NCI-H1436 treated with DMSO at 0.1 percent for 48 hours (cell line): ENCODE measurements at regions not wholly inside any gene's neighbourhood (a gene's known extent, or its start where the extent isn't known, plus 50 kb on each side); places are given as distances from the start of the nearest gene placed in this dataset.

Source experiments
- DNase-seq: peaks from one replicate; lab custom pipeline; 2025; lab: John Stamatoyannopoulos, UW

DNA sequence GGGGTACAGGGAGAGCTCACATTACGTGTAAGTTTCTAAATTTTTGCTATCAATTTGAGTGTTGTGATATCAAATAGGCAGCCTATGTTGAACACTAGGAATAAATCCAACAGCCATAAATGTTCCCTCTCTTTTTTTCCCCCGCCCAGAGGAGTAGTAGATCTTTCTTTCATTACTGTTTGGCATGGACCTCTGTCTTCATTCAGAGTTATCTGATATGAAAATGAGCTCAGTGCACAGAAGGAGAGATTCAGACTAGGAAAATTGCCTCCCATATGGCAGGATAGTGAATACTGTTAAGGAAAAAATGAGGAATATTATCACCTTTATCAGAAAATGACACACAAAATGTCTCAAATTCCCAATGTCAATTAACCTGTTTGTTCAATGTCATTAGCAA lies 110.0 kb upstream of the EYS start:
- DNase-seq, result no peak

DNA sequence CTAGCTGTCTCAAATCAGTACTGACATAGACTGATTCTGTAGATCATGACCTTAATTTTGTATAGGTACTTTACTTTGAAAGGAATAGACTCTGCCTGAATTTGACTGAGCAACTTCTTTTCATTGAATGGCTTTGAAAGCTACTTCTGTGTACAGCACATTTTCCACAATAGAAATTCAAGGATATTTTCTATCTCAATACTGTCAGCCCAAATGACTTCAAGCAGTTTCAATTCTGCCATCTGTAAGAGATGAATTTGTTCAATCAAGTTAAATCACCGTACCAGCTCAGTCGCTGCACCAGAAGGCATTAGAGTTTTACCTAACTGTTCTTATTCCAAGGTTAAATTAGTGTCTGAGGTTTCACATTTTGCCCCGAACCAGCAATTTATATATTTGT lies 107.0 kb upstream of the EYS start:
- no peak for DNase-seq

DNA sequence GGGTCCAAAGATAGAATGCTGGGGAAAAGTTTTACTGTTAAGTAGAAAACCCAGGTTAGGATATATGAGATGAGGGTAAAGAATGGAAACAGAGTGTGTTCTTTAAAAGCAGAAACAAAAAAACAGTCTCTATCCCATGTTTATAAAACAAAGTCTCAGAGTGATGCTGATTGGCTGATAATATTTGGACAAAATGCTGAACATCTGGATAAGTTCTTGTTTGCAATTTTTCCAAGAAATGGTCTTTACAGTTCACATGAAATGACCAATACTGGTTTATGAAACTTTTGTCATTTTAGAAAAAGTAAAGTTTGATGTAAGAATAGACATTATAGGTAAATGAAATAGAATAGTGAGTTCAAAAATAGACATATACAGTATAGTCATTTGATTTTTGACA lies 96.2 kb upstream of the EYS start:
- DNase-seq, result no peak

DNA sequence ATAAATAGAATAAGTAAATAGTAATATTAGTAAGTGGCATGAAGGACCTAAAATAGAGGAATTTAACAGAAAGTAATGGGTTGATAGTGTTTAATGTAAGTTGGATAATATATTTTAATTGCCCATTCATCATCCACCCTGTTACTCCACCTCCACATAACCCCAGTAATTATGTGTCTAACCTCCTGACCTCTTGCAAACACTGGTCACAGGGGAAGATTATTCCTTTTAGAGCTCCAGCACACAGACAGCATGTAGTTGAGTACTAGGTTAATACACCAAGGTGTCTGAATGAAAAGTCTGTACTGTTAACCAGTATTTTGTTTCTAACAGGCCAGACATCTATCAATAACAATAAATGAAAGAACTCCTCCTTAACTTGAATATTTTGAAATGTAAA lies 92.4 kb upstream of the EYS start:
- no peak for DNase-seq

DNA sequence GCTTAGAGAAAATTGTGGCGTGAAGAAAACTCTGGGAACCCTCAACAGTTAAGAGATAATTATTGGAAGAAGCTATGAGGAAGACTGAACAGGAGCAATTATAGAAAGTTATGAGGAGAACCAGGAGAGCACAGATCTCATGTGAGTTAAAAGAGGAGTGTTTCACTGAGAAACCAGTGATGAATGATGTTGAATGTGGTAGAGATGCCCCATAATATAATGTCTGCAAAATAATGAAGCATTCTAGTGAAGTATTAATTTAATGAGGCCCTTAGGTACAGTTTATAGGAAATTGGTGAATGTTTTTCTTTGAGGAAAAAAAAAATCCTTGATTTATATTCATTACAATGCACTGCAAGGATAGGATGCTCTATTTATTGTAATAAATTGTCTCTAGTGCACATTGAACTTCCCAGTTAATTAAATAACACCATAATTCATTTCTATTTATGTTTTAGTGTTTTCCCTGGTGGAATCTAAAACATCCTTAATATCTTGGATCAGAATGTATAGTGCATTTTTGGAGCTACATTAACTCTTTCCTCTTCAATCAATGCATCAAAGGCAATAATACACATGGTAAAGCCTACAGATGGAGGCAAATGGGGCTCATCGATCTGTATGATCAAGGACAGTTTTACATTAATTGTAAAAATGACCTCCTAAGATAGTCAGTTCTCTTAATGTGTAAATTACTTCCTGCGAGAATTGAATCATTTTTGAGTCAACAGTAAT lies 91.4 kb upstream of the EYS start:
- no peak for DNase-seq

DNA sequence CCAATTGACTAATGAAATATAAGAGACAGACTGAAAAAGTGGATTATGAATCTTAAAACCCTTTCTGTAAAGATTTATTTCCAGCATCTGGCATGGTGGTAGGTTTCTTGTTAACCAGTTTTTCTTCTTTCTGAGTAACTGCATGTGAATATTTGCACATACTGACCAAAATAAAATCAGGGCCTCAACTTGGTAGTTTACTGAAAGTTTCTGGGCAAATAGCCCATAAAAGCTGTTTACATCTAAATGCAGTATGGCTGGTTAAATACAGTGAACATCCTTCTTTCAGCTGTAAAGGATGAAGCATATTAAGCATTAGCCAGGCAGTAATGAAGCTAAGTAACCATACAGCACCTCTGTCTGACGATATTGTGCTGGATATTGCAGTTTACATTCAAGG lies 83.6 kb upstream of the EYS start:
- no peak for DNase-seq

DNA sequence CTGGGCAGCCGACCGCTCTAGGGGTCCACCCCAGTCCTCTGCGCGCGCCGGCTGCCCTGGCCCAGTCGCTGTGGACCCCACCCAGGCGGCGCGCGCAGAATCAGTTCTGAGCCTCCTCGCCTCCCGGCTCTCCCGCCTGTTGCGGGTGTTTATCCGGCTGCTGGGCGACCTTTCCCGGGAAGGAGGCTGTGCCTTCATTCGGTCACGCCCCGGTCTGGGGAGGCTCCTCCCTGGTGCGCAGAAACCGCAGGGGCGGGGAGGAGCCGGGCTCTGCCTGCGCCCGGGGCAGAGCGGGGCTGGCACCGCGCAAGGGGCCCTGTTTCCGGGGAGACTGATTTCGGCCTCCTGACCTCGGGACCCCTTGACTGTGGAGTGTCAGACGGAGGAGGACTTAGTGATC lies 80.8 kb upstream of the EYS start:
- no peak for DNase-seq

DNA sequence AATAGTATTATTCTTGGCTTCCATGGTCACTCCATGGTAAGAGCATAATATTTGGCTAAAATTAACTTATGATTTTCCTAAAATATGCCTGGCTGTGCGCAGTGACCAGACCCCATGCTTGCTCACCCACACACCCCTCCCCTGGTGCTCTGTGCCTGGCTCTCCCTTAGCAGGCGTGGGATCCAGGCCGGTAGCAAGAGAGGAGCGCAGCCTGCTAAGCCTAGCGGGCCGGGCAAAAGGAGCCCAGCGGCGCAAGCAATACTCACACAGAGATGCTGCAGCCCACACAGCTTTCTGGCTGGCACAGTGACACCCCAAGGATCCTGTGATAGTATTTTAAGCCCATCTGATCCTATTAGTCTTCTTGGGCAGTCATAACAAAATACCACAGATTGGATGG lies 79.8 kb upstream of the EYS start:
- DNase-seq, result no peak

DNA sequence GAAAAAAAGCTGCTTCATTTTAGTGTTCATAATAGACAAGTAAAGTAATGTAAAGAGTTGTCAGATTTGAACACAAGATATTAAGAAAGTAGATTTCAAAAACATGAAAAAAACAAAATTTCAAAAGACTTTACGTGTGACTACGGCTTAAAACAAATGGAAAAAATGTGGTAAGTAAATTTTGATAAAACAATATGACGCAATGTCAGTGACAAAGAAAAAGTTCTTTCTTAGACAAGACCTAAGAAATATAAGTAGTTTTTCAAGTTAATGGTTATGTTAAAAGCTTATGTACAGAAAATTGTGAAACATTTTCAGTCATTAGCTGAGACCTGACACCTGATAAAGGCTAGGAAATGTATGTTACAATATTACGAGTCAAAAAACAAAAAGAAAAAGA lies 73.7 kb upstream of the EYS start:
- no peak for DNase-seq

DNA sequence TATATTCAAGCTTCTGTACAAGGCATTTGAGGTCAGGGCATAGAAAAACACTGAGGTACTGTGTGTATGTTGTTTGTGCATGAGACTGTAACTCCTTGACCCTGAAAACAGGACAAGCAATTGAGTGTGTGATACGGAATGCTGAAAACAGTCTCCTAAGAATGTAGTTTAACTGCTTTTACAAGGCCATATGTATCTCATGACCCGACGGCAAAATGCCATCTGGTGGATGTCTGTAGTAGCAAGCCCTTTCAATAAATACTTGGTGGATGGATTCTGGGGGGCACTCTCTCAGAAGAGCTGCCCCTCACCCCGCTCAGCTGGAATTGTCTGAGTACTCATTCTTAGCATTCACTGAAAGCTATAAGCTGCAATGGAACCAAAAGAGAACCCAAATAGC lies 69.3 kb upstream of the EYS start:
- no peak for DNase-seq

DNA sequence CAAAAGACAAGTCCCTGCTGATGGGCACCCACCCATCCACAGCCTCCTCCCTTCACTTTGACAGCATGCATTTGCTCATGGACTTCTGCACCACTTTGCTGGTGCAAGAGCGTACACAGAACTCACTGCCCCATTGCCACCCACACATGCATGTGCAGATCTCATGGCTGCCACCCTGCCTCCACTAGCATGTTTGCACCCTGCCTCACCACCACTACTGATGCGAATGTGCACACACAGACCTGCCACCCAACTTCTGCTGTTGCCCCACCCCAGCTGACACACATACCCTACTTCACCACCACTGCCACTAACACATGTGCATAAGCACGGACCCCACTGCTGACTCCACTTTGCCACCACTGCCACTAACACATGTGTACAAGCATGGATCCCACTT lies 64.9 kb upstream of the EYS start:
- DNase-seq, result no peak

DNA sequence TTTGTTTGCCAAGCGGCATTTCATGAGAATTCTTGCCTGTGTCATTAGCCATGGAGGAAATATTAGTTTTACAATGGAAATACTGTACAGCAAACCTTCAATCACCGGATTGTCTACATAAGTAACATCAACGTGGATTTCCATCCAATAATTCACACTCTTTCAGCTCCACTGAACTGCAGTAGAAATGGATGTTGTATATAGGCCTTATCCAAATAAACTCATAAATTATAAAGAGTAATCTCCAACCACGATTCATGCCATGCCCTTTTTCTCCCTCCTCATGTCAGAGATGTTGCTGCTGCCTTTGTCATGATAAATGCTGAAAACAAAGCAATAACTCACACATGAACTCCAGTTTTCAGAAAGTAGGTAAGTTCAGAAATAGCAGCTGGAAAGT lies 54.9 kb upstream of the EYS start:
- no peak for DNase-seq

DNA sequence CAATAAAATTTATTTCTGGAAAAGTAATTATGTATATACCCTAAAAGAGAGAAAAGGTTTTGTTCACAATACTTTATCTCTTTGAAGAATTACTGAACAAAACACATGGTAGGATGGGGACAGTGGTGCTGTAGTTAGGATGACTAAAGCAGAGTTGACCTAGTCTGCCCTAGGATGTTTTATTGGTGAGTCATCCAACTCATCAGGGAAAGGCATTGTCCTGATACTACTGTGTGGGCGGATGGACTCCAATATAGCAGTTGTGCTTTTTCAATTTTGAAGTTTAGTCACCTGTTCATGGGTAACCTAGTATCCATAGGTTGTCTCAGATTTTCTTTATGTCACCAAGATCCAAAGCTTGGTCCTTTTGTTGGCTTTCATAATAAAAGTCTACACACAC lies 53.3 kb upstream of the EYS start:
- no peak for DNase-seq
